ENCODE measurements at regions not wholly inside any gene's neighbourhood (a gene's known extent, or its start where the extent isn't known, plus 50 kb on each side); places are given as distances from the start of the nearest gene placed in this dataset.

DNA sequence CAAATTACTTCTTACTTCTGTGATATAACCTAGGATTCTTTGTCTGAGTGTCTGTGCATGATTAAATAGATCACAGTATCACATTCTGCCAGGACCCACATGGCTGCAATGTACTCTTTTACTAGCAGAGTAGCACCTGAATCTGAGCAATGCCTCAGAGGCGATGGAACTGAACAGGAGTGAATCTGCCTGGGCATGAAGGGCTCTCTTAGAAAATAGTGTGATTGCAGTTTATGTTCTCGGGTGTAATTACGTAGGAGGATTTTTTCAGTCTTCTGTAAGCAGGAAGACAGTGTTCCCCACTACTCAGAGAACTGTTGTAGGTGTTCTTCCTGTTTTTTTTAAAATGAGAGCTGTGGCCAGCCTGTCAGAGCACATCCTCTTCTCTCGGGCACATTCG, 802.3 kb downstream of the NLGN4Y start:
- Histone ChIP-seq H3K9me3 (no peaks in the 10 kb centered on the region), H3K27ac (no peak overlapping the region), H3K4me1 (no peaks in the 10 kb centered on the region), H3K4me3 (no peak overlapping the region), H3K4me2 (no peak overlapping the region)
- DNase-seq (ENCODE audit: low read depth in 1 of 2, low spot score in 1 of 2) = no peak
- WGBS (ENCODE audit: missing lambda C conversion rate) = 21% methylated on average over 5 of the region's 5 CpGs
- TF ChIP-seq EP300 (IDR thresholded peaks at IDR 0.05) = no peak
- TF ChIP-seq RARB (CRISPR knock-in tag; IDR thresholded peaks at IDR 0.05) = no peak
- TF ChIP-seq TFCP2L1 (CRISPR knock-in tag; IDR thresholded peaks at IDR 0.05) = no peak
- TF ChIP-seq, protein P1, sequence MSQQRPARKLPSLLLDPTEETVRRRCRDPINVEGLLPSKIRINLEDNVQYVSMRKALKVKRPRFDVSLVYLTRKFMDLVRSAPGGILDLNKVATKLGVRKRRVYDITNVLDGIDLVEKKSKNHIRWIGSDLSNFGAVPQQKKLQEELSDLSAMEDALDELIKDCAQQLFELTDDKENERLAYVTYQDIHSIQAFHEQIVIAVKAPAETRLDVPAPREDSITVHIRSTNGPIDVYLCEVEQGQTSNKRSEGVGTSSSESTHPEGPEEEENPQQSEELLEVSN (IDR thresholded peaks at IDR 0.05; ENCODE audit: borderline replicate concordance, low read depth) = no peak
- ATAC-seq = no peak
- no peak for FAIRE-seq
- ChIA-PET POLR2A (no interaction called here), CTCF (no interaction called here)

DNA sequence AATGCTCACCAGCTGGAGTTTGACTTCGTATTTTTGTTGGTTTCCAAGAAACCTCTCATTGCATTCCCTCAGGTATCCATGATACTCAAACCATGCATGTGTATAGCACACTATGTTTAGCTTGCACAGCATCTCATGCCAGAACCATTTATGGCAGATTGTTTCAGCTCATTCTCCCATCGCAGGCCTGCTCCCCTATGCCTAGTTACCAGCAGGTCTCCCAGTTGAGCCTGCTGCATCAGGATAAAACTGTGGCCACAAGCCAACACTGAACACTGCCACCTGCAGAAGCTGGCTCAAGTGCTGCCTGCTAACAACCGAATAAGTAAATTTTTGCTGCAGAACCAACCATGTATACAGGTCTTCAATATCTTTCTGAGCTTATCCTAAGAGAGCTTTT, 804.5 kb downstream of the NLGN4Y start:
- POLR2A ChIA-PET = no interaction called here
- no peak overlapping the region for H3K4me2 ChIP-seq
- no peak overlapping the region for H3K4me3 ChIP-seq
- DNase-seq (ENCODE audit: low read depth in 1 of 2, low spot score in 1 of 2) = no peak
- no peak for ATAC-seq
- no peaks in the 10 kb centered on the region for H3K4me1 ChIP-seq
- H3K9me3 ChIP-seq = no peaks in the 10 kb centered on the region
- CTCF ChIA-PET = no interaction called here
- no peak for FAIRE-seq
- no peak overlapping the region for H3K27ac ChIP-seq
- whole genome bisulfite sequencing (ENCODE audit: missing lambda C conversion rate) = 16% methylated on average over 3 of the region's 3 CpGs
- no peak for TF ChIP-seq NFE2L2 (conservative IDR thresholded peaks at IDR 0.05; ENCODE audit: low read length)
- no peak for TF ChIP-seq RARB (CRISPR knock-in tag; IDR thresholded peaks at IDR 0.05)
- TF ChIP-seq KDM1A (IDR thresholded peaks at IDR 0.05; ENCODE audit: low read depth) = no peak
- TF ChIP-seq HOXB13 (CRISPR knock-in tag; IDR thresholded peaks at IDR 0.05; ENCODE audit: low read depth) = no peak
- no peak for TF ChIP-seq JUNB (IDR thresholded peaks at IDR 0.05)
- no peak for TF ChIP-seq FOXS1 (CRISPR knock-in tag; IDR thresholded peaks at IDR 0.05)
- no peak for TF ChIP-seq HOXA7 (CRISPR knock-in tag; IDR thresholded peaks at IDR 0.05)
- TF ChIP-seq ZSCAN20 (CRISPR knock-in tag; IDR thresholded peaks at IDR 0.05) = no peak
- TF ChIP-seq, protein P2, sequence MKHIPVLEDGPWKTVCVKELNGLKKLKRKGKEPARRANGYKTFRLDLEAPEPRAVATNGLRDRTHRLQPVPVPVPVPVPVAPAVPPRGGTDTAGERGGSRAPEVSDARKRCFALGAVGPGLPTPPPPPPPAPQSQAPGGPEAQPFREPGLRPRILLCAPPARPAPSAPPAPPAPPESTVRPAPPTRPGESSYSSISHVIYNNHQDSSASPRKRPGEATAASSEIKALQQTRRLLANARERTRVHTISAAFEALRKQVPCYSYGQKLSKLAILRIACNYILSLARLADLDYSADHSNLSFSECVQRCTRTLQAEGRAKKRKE (CRISPR knock-in tag; IDR thresholded peaks at IDR 0.05; ENCODE audit: low read depth) = no peak
- TF ChIP-seq JUN (IDR thresholded peaks at IDR 0.05) = no peak
- TF ChIP-seq EHF (CRISPR knock-in tag; IDR thresholded peaks at IDR 0.05) = no peak
- no peak for TF ChIP-seq KDM5A (IDR thresholded peaks at IDR 0.05)
- no peak for TF ChIP-seq SMC3 (IDR thresholded peaks at IDR 0.05)
- TF ChIP-seq CEBPB (IDR thresholded peaks at IDR 0.05) = no peak
- TF ChIP-seq RFX5 (IDR thresholded peaks at IDR 0.05) = no peak
- no peak for TF ChIP-seq NR3C1 (IDR thresholded peaks at IDR 0.05)
- no peak for TF ChIP-seq ZFP36 (IDR thresholded peaks at IDR 0.05; ENCODE audit: borderline replicate concordance, partially characterized antibody)
- TF ChIP-seq, protein P3, sequence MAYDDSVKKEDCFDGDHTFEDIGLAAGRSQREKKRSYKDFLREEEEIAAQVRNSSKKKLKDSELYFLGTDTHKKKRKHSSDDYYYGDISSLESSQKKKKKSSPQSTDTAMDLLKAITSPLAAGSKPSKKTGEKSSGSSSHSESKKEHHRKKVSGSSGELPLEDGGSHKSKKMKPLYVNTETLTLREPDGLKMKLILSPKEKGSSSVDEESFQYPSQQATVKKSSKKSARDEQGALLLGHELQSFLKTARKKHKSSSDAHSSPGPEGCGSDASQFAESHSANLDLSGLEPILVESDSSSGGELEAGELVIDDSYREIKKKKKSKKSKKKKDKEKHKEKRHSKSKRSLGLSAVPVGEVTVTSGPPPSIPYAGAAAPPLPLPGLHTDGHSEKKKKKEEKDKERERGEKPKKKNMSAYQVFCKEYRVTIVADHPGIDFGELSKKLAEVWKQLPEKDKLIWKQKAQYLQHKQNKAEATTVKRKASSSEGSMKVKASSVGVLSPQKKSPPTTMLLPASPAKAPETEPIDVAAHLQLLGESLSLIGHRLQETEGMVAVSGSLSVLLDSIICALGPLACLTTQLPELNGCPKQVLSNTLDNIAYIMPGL (CRISPR knock-in tag; IDR thresholded peaks at IDR 0.05; ENCODE audit: borderline replicate concordance) = no peak
- TF ChIP-seq, protein P4, sequence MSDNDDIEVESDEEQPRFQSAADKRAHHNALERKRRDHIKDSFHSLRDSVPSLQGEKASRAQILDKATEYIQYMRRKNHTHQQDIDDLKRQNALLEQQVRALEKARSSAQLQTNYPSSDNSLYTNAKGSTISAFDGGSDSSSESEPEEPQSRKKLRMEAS (IDR thresholded peaks at IDR 0.05) = no peak

DNA sequence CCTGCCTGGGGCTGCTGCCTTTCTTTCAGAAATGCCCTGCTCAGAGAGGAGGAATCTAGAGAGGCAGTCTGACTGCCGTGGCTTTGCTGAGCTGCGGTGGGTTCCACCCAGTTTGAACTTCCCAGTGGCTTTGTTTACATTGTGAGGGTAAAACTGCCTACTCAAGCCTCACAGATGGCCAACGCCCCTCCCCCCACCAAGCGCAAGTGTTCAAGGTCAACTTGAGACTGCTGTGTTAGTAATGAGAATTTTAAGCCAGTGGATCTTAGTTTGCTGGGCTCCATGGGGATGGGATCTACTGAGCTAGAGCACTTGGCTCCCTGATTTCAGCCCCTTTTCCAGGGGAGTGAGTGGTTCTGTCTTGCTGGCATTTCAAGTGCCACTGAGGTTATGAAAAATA, 819.2 kb downstream of the NLGN4Y start:
- ChIA-PET POLR2A (no interaction called here), CTCF (no interaction called here)
- H3K4me2 ChIP-seq = no peak overlapping the region
- WGBS (ENCODE audit: missing lambda C conversion rate) = no CpG with 5 or more reads among the region's 4 CpGs
- ATAC-seq (no peak), DNase-seq (ENCODE audit: low read depth in 1 of 2, low spot score in 1 of 2) (no peak), FAIRE-seq (no peak)
- H3K9me3 ChIP-seq = no peaks in the 10 kb centered on the region
- H3K27ac ChIP-seq = no peak overlapping the region
- H3K4me3 ChIP-seq = no peak overlapping the region
- H3K4me1 ChIP-seq = no peaks in the 10 kb centered on the region
- TF ChIP-seq, protein P5, sequence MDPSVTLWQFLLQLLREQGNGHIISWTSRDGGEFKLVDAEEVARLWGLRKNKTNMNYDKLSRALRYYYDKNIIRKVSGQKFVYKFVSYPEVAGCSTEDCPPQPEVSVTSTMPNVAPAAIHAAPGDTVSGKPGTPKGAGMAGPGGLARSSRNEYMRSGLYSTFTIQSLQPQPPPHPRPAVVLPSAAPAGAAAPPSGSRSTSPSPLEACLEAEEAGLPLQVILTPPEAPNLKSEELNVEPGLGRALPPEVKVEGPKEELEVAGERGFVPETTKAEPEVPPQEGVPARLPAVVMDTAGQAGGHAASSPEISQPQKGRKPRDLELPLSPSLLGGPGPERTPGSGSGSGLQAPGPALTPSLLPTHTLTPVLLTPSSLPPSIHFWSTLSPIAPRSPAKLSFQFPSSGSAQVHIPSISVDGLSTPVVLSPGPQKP (IDR thresholded peaks at IDR 0.05; ENCODE audit: low read depth, low read length) = no peak
- TF ChIP-seq RAD21 (conservative IDR thresholded peaks at IDR 0.05 in 1 of 2, IDR thresholded peaks at IDR 0.05 in 1 of 2) (no peak), JUN (IDR thresholded peaks at IDR 0.05) (no peak), RARB (CRISPR knock-in tag; IDR thresholded peaks at IDR 0.05) (no peak), MAFK (IDR thresholded peaks at IDR 0.05; ENCODE audit: partially characterized antibody) (no peak), NPAS2 (CRISPR knock-in tag; IDR thresholded peaks at IDR 0.05; ENCODE audit: borderline replicate concordance) (no peak), HEYL (CRISPR knock-in tag; IDR thresholded peaks at IDR 0.05) (no peak), SMC3 (IDR thresholded peaks at IDR 0.05) (no peak), KDM1A (IDR thresholded peaks at IDR 0.05; ENCODE audit: low read depth) (no peak)
- TF ChIP-seq, protein P6, sequence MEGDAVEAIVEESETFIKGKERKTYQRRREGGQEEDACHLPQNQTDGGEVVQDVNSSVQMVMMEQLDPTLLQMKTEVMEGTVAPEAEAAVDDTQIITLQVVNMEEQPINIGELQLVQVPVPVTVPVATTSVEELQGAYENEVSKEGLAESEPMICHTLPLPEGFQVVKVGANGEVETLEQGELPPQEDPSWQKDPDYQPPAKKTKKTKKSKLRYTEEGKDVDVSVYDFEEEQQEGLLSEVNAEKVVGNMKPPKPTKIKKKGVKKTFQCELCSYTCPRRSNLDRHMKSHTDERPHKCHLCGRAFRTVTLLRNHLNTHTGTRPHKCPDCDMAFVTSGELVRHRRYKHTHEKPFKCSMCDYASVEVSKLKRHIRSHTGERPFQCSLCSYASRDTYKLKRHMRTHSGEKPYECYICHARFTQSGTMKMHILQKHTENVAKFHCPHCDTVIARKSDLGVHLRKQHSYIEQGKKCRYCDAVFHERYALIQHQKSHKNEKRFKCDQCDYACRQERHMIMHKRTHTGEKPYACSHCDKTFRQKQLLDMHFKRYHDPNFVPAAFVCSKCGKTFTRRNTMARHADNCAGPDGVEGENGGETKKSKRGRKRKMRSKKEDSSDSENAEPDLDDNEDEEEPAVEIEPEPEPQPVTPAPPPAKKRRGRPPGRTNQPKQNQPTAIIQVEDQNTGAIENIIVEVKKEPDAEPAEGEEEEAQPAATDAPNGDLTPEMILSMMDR (IDR thresholded peaks at IDR 0.05) = no peak
- TF ChIP-seq, protein P3 (CRISPR knock-in tag; IDR thresholded peaks at IDR 0.05; ENCODE audit: borderline replicate concordance) = no peak

Data from A549 (cell line).